ENCODE measurements at regions not wholly inside any gene's neighbourhood (a gene's known extent, or its start where the extent isn't known, plus 50 kb on each side); places are given as distances from the start of the nearest gene placed in this dataset.

GRCh38 chr20:39492223-39492797 lies 530.2 kb downstream of the DHX35 start:
- TF ChIP-seq CTCF (IDR thresholded peaks at IDR 0.05): no peak
- no peak for TF ChIP-seq EP300 (IDR thresholded peaks at IDR 0.05)
- no peak for TF ChIP-seq POLR2AphosphoS5 (IDR thresholded peaks at IDR 0.05)
- TF ChIP-seq POLR2A (IDR thresholded peaks at IDR 0.05): no peak
- WGBS, 2 donors (ENCODE audit: low coverage in 1 of 2): 84 to 85% methylated on average over 6 of the region's 6 CpGs
- ATAC-seq: no peak

GRCh38 chr20:39491711-39492110 lies 529.6 kb downstream of the DHX35 start:
- no peaks in the 10 kb centered on the region for H3K27me3 ChIP-seq
- no peak overlapping the region for H3K27ac ChIP-seq
- TF ChIP-seq CTCF (IDR thresholded peaks at IDR 0.05) (no peak), POLR2AphosphoS5 (IDR thresholded peaks at IDR 0.05) (no peak), EP300 (IDR thresholded peaks at IDR 0.05) (no peak), POLR2A (IDR thresholded peaks at IDR 0.05) (no peak)
- no peak for ATAC-seq
- no peaks in the 10 kb centered on the region for H3K4me1 ChIP-seq
- no peak overlapping the region for H3K4me3 ChIP-seq
- H3K9me3 ChIP-seq: no peaks in the 10 kb centered on the region
- WGBS, 2 donors (ENCODE audit: low coverage in 1 of 2): 80 to 83% methylated on average over 1 of the region's 1 CpG
- no peaks in the 10 kb centered on the region for H3K36me3 ChIP-seq

More at GRCh38 chr20:39492223-39492797, 530.2 kb downstream of the DHX35 start:
- Histone ChIP-seq H3K4me3 (no peak overlapping the region), H3K4me1 (no peaks in the 10 kb centered on the region), H3K27me3 (no peaks in the 10 kb centered on the region), H3K9me3 (peaks cover 0 to 5% (median 0%) of the 10 kb centered on the region in 3 donors), H3K36me3 (no peaks in the 10 kb centered on the region), H3K27ac (no peak overlapping the region)

- H3K27me3 ChIP-seq: no peaks in the 10 kb centered on the region
- H3K4me1 ChIP-seq: no peaks in the 10 kb centered on the region
- no peak overlapping the region for H3K27ac ChIP-seq
- 73 to 83% methylated on average over 2 of the region's 2 CpGs for WGBS, 2 donors (ENCODE audit: low coverage in 1 of 2)
- no peak for ATAC-seq
- TF ChIP-seq CTCF (IDR thresholded peaks at IDR 0.05) (no peak), POLR2A (IDR thresholded peaks at IDR 0.05) (no peak), EP300 (IDR thresholded peaks at IDR 0.05) (no peak), POLR2AphosphoS5 (IDR thresholded peaks at IDR 0.05) (no peak)
- no peak overlapping the region for H3K4me3 ChIP-seq
- H3K36me3 ChIP-seq: no peaks in the 10 kb centered on the region
- no peaks in the 10 kb centered on the region for H3K9me3 ChIP-seq
Observed at GRCh38 chr20:39489986-39490560, 527.9 kb downstream of the DHX35 start.

- Histone ChIP-seq H3K4me3 (no peak overlapping the region), H3K9me3 (no peaks in the 10 kb centered on the region), H3K27ac (no peak overlapping the region), H3K36me3 (no peaks in the 10 kb centered on the region), H3K27me3 (no peaks in the 10 kb centered on the region), H3K4me1 (no peaks in the 10 kb centered on the region)
- TF ChIP-seq POLR2A (IDR thresholded peaks at IDR 0.05): no peak
- no peak for TF ChIP-seq POLR2AphosphoS5 (IDR thresholded peaks at IDR 0.05)
- no peak for TF ChIP-seq EP300 (IDR thresholded peaks at IDR 0.05)
- no peak for TF ChIP-seq CTCF (IDR thresholded peaks at IDR 0.05)
- WGBS, 2 donors (ENCODE audit: low coverage in 1 of 2): 86 to 87% methylated on average over 2 of the region's 2 CpGs
- no peak for ATAC-seq
Observed at GRCh38 chr20:39480276-39481043, 518.3 kb downstream of the DHX35 start.
